ENCODE measurements at regions not wholly inside any gene's neighbourhood (a gene's known extent, or its start where the extent isn't known, plus 50 kb on each side); places are given as distances from the start of the nearest gene placed in this dataset.

GRCh38 chrX:10800796-10801195, 180.4 kb upstream of the MID1 start:
- ChIA-PET POLR2A (no interaction called here), CTCF (no interaction called here)
- H3K9me1 ChIP-seq (replicated peaks; ENCODE audit: control insufficient read depth, extremely low read depth, insufficient read depth, low read length) = no peaks in the 10 kb centered on the region
- no peaks in the 10 kb centered on the region for H3K36me3 ChIP-seq (ENCODE audit: control insufficient read depth in 2 of 2, extremely low read depth in 1 of 2, insufficient read depth in 2 of 2, low read length in 2 of 2)
- dilution Hi-C loops (cut with MboI; ENCODE audit: extremely low pct_ligation_motif_present, low sequenced_read_pairs) = no loop called here
- DNase-seq (ENCODE audit: low read depth, low spot score) = no peak
- BruUV-seq (replicated peaks) = no TSS peak
- no peak overlapping the region for H3K4me3 ChIP-seq (replicated peaks in 1 of 3; ENCODE audit: insufficient read depth in 1 of 3, low read depth in 1 of 3, low read length in 3 of 3)
- H3K9me3 ChIP-seq (replicated peaks; ENCODE audit: control insufficient read depth, insufficient read depth, low read length) = no peaks in the 10 kb centered on the region
- intact Hi-C loops (cut with micrococcal nuclease) = no loop called here
- no peak for FAIRE-seq
- no peaks in the 10 kb centered on the region for H3K4me1 ChIP-seq (ENCODE audit: control insufficient read depth, extremely low read depth, insufficient read depth, low read length)
- H4K20me1 ChIP-seq (replicated peaks; ENCODE audit: control insufficient read depth, extremely low read depth, insufficient read depth, low read length) = no peaks in the 10 kb centered on the region
- TF ChIP-seq GATA2 (IDR thresholded peaks at IDR 0.05; ENCODE audit: insufficient read depth, insufficient read length, low read depth, low read length) = no peak
- H3K4me2 ChIP-seq (ENCODE audit: insufficient read depth, low read length) = no peak overlapping the region
- H3K27me3 ChIP-seq (ENCODE audit: control insufficient read depth in 2 of 2, insufficient read depth in 2 of 2, low read length in 2 of 2) = no peaks in the 10 kb centered on the region
- no peaks in the 10 kb centered on the region for H3K79me2 ChIP-seq (ENCODE audit: control insufficient read depth, insufficient read depth, low read length)
- no peak overlapping the region for H2AFZ ChIP-seq (ENCODE audit: low read depth, low read length)
- H3K9ac ChIP-seq (replicated peaks; ENCODE audit: extremely low read depth, insufficient read depth, low read length) = no peak overlapping the region
- no peak overlapping the region for H3K27ac ChIP-seq (ENCODE audit: insufficient read depth, low read depth, low read length)

- intact Hi-C loops (cut with micrococcal nuclease) (no loop called here), dilution Hi-C loops (cut with MboI; ENCODE audit: extremely low pct_ligation_motif_present, low sequenced_read_pairs) (no loop called here)
- Histone ChIP-seq H3K4me3 (replicated peaks in 1 of 3; ENCODE audit: insufficient read depth in 1 of 3, low read depth in 1 of 3, low read length in 3 of 3) (no peak overlapping the region), H3K4me1 (ENCODE audit: control insufficient read depth, extremely low read depth, insufficient read depth, low read length) (no peaks in the 10 kb centered on the region), H4K20me1 (replicated peaks; ENCODE audit: control insufficient read depth, extremely low read depth, insufficient read depth, low read length) (no peaks in the 10 kb centered on the region), H3K36me3 (ENCODE audit: control insufficient read depth in 2 of 2, extremely low read depth in 1 of 2, insufficient read depth in 2 of 2, low read length in 2 of 2) (no peaks in the 10 kb centered on the region), H2AFZ (ENCODE audit: low read depth, low read length) (no peak overlapping the region), H3K9me1 (replicated peaks; ENCODE audit: control insufficient read depth, extremely low read depth, insufficient read depth, low read length) (no peaks in the 10 kb centered on the region), H3K9me3 (replicated peaks; ENCODE audit: control insufficient read depth, insufficient read depth, low read length) (no peaks in the 10 kb centered on the region), H3K79me2 (ENCODE audit: control insufficient read depth, insufficient read depth, low read length) (no peaks in the 10 kb centered on the region), H3K27ac (ENCODE audit: insufficient read depth, low read depth, low read length) (no peak overlapping the region), H3K27me3 (ENCODE audit: control insufficient read depth in 2 of 2, insufficient read depth in 2 of 2, low read length in 2 of 2) (no peaks in the 10 kb centered on the region), H3K9ac (replicated peaks; ENCODE audit: extremely low read depth, insufficient read depth, low read length) (no peak overlapping the region), H3K4me2 (ENCODE audit: insufficient read depth, low read length) (no peak overlapping the region)
- TF ChIP-seq MAX (IDR thresholded peaks at IDR 0.05; ENCODE audit: insufficient read depth, insufficient read length) (no peak), EZH2 (IDR thresholded peaks at IDR 0.05; ENCODE audit: borderline replicate concordance, low read depth, low read length, severe bottlenecking) (no peak), POLR2A (IDR thresholded peaks at IDR 0.05; ENCODE audit: low read depth, low read length) (no peak), FOS (IDR thresholded peaks at IDR 0.05; ENCODE audit: borderline replicate concordance, insufficient read depth, low read length) (no peak), GATA2 (IDR thresholded peaks at IDR 0.05; ENCODE audit: insufficient read depth, insufficient read length, low read depth, low read length) (no peak), JUN (IDR thresholded peaks at IDR 0.05; ENCODE audit: borderline replicate concordance, insufficient read depth, insufficient read length, low read depth) (no peak), POLR2AphosphoS5 (IDR thresholded peaks at IDR 0.05; ENCODE audit: insufficient read depth, low read depth, low read length) (no peak), MYC (IDR thresholded peaks at IDR 0.05; ENCODE audit: low read depth, low read length) (no peak)
- TF ChIP-seq, protein P1, sequence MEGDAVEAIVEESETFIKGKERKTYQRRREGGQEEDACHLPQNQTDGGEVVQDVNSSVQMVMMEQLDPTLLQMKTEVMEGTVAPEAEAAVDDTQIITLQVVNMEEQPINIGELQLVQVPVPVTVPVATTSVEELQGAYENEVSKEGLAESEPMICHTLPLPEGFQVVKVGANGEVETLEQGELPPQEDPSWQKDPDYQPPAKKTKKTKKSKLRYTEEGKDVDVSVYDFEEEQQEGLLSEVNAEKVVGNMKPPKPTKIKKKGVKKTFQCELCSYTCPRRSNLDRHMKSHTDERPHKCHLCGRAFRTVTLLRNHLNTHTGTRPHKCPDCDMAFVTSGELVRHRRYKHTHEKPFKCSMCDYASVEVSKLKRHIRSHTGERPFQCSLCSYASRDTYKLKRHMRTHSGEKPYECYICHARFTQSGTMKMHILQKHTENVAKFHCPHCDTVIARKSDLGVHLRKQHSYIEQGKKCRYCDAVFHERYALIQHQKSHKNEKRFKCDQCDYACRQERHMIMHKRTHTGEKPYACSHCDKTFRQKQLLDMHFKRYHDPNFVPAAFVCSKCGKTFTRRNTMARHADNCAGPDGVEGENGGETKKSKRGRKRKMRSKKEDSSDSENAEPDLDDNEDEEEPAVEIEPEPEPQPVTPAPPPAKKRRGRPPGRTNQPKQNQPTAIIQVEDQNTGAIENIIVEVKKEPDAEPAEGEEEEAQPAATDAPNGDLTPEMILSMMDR (IDR thresholded peaks at IDR 0.05; ENCODE audit: extremely low read depth in 1 of 2, insufficient read depth in 1 of 2, low read depth in 1 of 2, low read length in 2 of 2) = no peak
- DNase-seq (ENCODE audit: low read depth, low spot score) (no peak), FAIRE-seq (no peak)
- no TSS peak for BruUV-seq (replicated peaks)
- ChIA-PET CTCF (no interaction called here), POLR2A (no interaction called here)
Observed at GRCh38 chrX:10811111-10811510, 190.7 kb upstream of the MID1 start.

Data from endothelial cell of umbilical vein (primary cell).